ENCODE measurements at regions not wholly inside any gene's neighbourhood (a gene's known extent, or its start where the extent isn't known, plus 50 kb on each side); places are given as distances from the start of the nearest gene placed in this dataset.

DNA sequence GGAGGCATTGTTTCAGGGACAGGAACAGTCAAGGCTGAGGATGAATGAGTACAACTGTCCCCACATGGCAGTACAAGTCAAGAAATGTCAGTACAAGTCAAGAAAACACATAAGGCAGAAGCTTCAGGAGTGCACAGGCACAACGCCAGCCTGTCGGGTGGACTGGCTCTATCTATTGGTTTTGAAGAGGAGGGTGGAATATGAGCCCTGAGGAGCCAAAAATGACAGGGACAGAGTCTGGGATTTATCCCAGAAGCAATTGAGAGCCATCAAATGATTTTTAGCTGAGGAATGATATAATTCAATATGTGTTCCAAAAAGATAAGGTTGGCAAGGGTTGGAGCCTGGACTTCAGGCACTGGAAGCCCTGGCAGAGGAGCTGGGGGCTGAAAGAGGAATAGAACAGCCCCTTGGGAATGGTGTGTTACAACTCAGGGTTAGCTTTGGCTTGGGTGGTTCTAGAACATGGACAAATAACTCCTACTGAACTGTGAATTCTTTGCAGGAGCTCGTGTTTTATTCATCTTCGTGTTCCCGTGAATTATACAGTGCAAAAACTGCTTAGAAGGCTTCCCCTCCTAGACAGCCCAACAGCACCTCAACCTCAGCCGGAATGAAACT lies 425.7 kb upstream of the ARID1B start:
- H3K27ac ChIP-seq (ENCODE audit: low read length): no peak overlapping the region

DNA sequence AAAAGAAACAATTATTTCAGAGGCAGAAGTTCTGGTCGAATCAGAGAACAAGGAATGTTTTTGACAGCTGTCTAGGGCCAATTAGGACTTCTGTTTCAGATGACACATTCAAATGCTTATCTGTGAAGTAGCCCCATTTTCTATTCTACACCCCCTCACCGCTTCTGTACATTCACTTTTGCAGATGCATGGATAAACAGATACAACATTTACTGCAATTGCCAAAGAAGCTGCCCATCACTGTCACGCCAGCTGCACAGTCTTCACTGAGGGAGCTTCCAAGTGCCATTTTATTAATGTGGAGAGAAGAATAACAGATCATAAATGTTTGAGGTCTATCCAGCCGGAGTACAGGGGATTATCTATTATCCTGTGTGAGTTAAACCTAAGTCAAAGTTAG lies 426.8 kb upstream of the ARID1B start:
- no CpG with 5 or more reads among the region's 4 CpGs for WGBS (ENCODE audit: insufficient coverage, insufficient read length)
- no peak overlapping the region for H3K27ac ChIP-seq (ENCODE audit: low read length)
- H3K4me3 ChIP-seq (ENCODE audit: low read length): no peak overlapping the region
- no peaks in the 10 kb centered on the region for H3K4me1 ChIP-seq (ENCODE audit: control insufficient read depth, insufficient read depth, low read length)
- DNase-seq (ENCODE audit: low read depth, low spot score): no peak
- H3K27me3 ChIP-seq (ENCODE audit: control insufficient read depth, insufficient read depth, low read length): no peaks in the 10 kb centered on the region
- H3K36me3 ChIP-seq (ENCODE audit: control insufficient read depth, insufficient read depth, low read length): no peaks in the 10 kb centered on the region
- H3K9me3 ChIP-seq (ENCODE audit: control insufficient read depth, insufficient read depth, low read length): no peaks in the 10 kb centered on the region

More for the DNA sequence above, 425.7 kb upstream of the ARID1B start:
- no CpG with 5 or more reads among the region's 6 CpGs for WGBS (ENCODE audit: insufficient coverage, insufficient read length)
- Histone ChIP-seq H3K4me1 (ENCODE audit: control insufficient read depth, insufficient read depth, low read length) (no peaks in the 10 kb centered on the region), H3K9me3 (ENCODE audit: control insufficient read depth, insufficient read depth, low read length) (peaks cover under 1% of the 10 kb centered on the region; the same call in 1 of the 2 replicates), H3K4me3 (ENCODE audit: low read length) (no peak overlapping the region), H3K36me3 (ENCODE audit: control insufficient read depth, insufficient read depth, low read length) (no peaks in the 10 kb centered on the region), H3K27me3 (ENCODE audit: control insufficient read depth, insufficient read depth, low read length) (no peaks in the 10 kb centered on the region)
- DNase-seq (ENCODE audit: low read depth, low spot score): no peak

DNA sequence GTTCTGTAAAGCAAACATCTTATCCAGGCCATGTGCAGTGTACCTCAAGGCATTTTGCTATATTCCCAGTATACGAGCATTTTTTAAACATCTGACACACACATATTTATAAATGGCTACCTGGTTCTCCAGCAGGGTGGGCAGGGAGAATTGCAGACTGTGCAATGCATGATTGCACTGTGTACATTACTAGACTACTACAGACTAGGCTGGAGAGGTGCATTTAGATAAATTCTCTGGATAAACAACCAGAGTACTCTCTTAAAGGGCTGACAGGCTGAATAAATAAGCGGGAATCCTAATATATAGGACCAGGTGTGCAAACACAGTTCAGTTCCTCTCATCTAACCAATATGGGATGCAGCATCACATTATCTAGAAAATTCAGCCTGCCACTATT lies 428.3 kb upstream of the ARID1B start:
- H3K4me1 ChIP-seq (ENCODE audit: control insufficient read depth, insufficient read depth, low read length): no peaks in the 10 kb centered on the region
- H3K4me3 ChIP-seq (ENCODE audit: low read length): no peak overlapping the region
- no peak overlapping the region for H3K27ac ChIP-seq (ENCODE audit: low read length)
- H3K27me3 ChIP-seq (ENCODE audit: control insufficient read depth, insufficient read depth, low read length): no peaks in the 10 kb centered on the region
- no peaks in the 10 kb centered on the region for H3K36me3 ChIP-seq (ENCODE audit: control insufficient read depth, insufficient read depth, low read length)
- no peak for DNase-seq (ENCODE audit: low read depth, low spot score)
- no peaks in the 10 kb centered on the region for H3K9me3 ChIP-seq (ENCODE audit: control insufficient read depth, insufficient read depth, low read length)
- no CpG with 5 or more reads among the region's 2 CpGs for WGBS (ENCODE audit: insufficient coverage, insufficient read length)

DNA sequence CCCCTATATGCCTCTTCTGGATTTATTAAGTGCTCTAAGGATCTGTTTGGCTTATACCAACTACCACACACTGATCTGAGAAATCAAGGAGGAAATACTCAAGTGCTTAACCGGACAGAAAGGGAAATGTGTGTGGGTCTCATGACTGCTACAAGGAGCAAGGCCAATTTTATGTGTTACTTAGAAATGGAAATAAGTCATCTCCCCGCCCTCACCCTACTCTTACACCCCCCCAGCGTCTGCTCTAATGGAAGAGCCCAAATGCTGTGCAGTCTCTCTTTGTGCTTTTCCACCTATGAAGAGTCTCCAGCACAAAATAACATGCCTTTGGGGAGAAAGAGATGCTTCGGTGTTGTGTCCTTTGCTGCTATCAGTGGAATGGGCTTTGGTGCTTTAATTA lies 428.8 kb upstream of the ARID1B start:
- H3K27ac ChIP-seq (ENCODE audit: low read length): no peak overlapping the region
- H3K27me3 ChIP-seq (ENCODE audit: control insufficient read depth, insufficient read depth, low read length): no peaks in the 10 kb centered on the region
- no peak for DNase-seq (ENCODE audit: low read depth, low spot score)
- no peaks in the 10 kb centered on the region for H3K36me3 ChIP-seq (ENCODE audit: control insufficient read depth, insufficient read depth, low read length)
- no CpG with 5 or more reads among the region's 4 CpGs for WGBS (ENCODE audit: insufficient coverage, insufficient read length)
- H3K4me1 ChIP-seq (ENCODE audit: control insufficient read depth, insufficient read depth, low read length): no peaks in the 10 kb centered on the region
- no peak overlapping the region for H3K4me3 ChIP-seq (ENCODE audit: low read length)
- H3K9me3 ChIP-seq (ENCODE audit: control insufficient read depth, insufficient read depth, low read length): no peaks in the 10 kb centered on the region

DNA sequence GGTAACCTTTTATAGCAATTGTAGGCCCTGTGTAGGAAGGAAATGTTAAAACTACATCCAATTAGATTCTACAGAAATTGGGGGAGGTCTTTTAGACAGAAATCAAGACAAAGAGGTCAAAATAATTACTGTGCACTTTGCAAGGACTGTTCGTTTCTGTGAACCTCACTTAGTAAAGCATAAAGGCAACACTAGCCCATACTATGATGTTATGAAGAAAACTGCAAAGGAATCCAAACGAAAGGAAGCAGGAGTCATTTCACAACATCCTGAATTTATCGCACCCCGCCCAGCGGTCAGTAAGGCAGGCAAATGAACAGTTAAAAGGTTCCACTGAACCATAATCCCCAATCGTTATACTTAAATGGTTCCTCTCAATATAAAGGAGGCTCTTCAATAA lies 429.5 kb upstream of the ARID1B start:
- no peak for DNase-seq (ENCODE audit: low read depth, low spot score)
- no CpG with 5 or more reads among the region's 6 CpGs for WGBS (ENCODE audit: insufficient coverage, insufficient read length)
- no peaks in the 10 kb centered on the region for H3K9me3 ChIP-seq (ENCODE audit: control insufficient read depth, insufficient read depth, low read length)
- H3K4me1 ChIP-seq (ENCODE audit: control insufficient read depth, insufficient read depth, low read length): no peaks in the 10 kb centered on the region
- H3K27ac ChIP-seq (ENCODE audit: low read length): no peak overlapping the region
- no peaks in the 10 kb centered on the region for H3K36me3 ChIP-seq (ENCODE audit: control insufficient read depth, insufficient read depth, low read length)
- no peaks in the 10 kb centered on the region for H3K27me3 ChIP-seq (ENCODE audit: control insufficient read depth, insufficient read depth, low read length)
- H3K4me3 ChIP-seq (ENCODE audit: low read length): no peak overlapping the region

DNA sequence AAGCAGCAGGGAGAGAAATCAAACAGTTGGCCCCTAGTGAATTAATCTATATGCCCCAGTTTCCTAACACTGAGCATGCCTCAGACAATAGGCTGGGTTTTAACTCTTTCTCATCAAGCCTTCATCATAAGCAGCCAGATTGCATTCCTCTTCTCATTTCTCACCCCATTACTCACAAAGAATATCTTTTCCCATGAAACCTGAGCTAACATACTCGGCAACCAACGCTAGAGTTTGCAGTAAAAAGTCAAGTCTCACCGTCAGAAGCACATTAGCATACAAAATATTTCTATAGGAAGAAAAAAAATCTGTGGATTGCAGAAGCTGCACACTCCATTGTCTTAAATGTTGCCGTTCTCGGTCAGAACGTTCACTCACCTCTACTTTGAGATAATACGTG lies 429.9 kb upstream of the ARID1B start:
- Histone ChIP-seq H3K27me3 (ENCODE audit: control insufficient read depth, insufficient read depth, low read length) (no peaks in the 10 kb centered on the region), H3K4me1 (ENCODE audit: control insufficient read depth, insufficient read depth, low read length) (no peaks in the 10 kb centered on the region), H3K9me3 (ENCODE audit: control insufficient read depth, insufficient read depth, low read length) (no peaks in the 10 kb centered on the region), H3K4me3 (ENCODE audit: low read length) (no peak overlapping the region), H3K36me3 (ENCODE audit: control insufficient read depth, insufficient read depth, low read length) (no peaks in the 10 kb centered on the region), H3K27ac (ENCODE audit: low read length) (no peak overlapping the region)
- no peak for DNase-seq (ENCODE audit: low read depth, low spot score)
- WGBS (ENCODE audit: insufficient coverage, insufficient read length): no CpG with 5 or more reads among the region's 7 CpGs

DNA sequence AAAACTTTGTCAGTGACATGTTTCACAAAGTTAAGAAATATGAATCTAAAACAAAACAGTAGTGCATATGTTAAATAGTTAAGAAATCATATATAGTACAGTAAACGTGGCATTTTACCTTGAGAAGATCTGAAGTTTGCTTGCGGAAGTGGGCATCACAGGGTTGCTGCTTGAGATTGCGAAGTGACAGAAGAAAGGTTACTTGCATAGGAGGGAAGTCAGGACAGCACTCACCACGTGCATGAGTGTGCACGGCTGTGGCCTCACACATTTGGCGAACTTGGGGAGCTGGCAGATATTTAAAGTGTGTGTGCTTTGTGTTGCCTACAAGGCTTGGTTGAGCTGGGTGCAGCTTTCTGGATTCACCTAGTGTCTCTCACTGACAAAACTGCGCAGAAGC lies 431.5 kb upstream of the ARID1B start:
- H3K9me3 ChIP-seq (ENCODE audit: control insufficient read depth, insufficient read depth, low read length): no peaks in the 10 kb centered on the region
- H3K36me3 ChIP-seq (ENCODE audit: control insufficient read depth, insufficient read depth, low read length): no peaks in the 10 kb centered on the region
- no CpG with 5 or more reads among the region's 7 CpGs for WGBS (ENCODE audit: insufficient coverage, insufficient read length)
- H3K27me3 ChIP-seq (ENCODE audit: control insufficient read depth, insufficient read depth, low read length): no peaks in the 10 kb centered on the region
- no peak overlapping the region for H3K4me3 ChIP-seq (ENCODE audit: low read length)
- H3K4me1 ChIP-seq (ENCODE audit: control insufficient read depth, insufficient read depth, low read length): no peaks in the 10 kb centered on the region
- DNase-seq (ENCODE audit: low read depth, low spot score): no peak
- H3K27ac ChIP-seq (ENCODE audit: low read length): no peak overlapping the region

DNA sequence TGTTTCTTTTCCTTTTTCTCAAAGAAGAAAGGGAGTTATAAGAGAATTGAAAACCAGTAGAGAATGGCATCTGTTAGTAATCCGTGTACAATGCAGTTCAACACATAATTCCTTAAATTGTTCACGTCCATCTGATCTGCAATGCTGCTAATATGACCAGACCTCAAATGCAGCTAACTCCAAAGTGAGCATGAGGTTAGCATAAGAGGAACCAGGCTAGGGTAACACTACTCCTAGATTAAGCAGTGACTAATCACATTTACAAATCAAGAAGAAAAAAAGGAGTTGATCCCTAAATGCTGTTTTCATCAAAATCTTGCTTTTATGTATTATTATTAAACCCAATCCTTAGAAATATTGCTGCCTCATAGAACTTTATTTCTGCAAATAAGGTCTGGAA lies 432.7 kb upstream of the ARID1B start:
- Histone ChIP-seq H3K36me3 (ENCODE audit: control insufficient read depth, insufficient read depth, low read length) (no peaks in the 10 kb centered on the region), H3K4me1 (ENCODE audit: control insufficient read depth, insufficient read depth, low read length) (no peaks in the 10 kb centered on the region), H3K27ac (ENCODE audit: low read length) (no peak overlapping the region), H3K4me3 (ENCODE audit: low read length) (no peak overlapping the region), H3K9me3 (ENCODE audit: control insufficient read depth, insufficient read depth, low read length) (no peaks in the 10 kb centered on the region), H3K27me3 (ENCODE audit: control insufficient read depth, insufficient read depth, low read length) (no peaks in the 10 kb centered on the region)
- no CpG with 5 or more reads among the region's 2 CpGs for WGBS (ENCODE audit: insufficient coverage, insufficient read length)
- no peak for DNase-seq (ENCODE audit: low read depth, low spot score)

DNA sequence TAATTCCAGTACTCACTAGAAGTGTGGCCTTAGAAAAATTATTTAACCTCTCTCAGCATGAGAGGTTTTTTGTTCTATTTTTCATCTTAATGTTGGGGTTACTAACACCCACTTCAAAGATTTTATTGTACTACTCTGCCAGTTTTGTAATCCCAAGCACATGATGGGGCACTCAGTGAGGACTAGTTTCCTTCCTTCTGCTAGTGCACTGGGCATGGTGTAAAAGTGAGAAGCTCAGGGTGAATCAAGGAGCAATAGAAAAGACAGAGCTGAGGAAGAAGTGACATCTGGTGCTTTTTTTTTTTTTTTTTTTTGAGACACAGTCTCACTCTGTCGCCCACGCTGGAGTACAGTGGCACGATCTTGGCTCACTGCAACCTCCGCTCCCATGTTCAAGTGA lies 439.4 kb upstream of the ARID1B start:
- H3K27me3 ChIP-seq (ENCODE audit: control insufficient read depth, insufficient read depth, low read length): no peaks in the 10 kb centered on the region
- H3K9me3 ChIP-seq (ENCODE audit: control insufficient read depth, insufficient read depth, low read length): no peaks in the 10 kb centered on the region
- no peak overlapping the region for H3K27ac ChIP-seq (ENCODE audit: low read length)
- no peak for DNase-seq (ENCODE audit: low read depth, low spot score)
- no CpG with 5 or more reads among the region's 4 CpGs for WGBS (ENCODE audit: insufficient coverage, insufficient read length)
- no peak overlapping the region for H3K4me3 ChIP-seq (ENCODE audit: low read length)
- H3K36me3 ChIP-seq (ENCODE audit: control insufficient read depth, insufficient read depth, low read length): no peaks in the 10 kb centered on the region
- H3K4me1 ChIP-seq (ENCODE audit: control insufficient read depth, insufficient read depth, low read length): no peaks in the 10 kb centered on the region

DNA sequence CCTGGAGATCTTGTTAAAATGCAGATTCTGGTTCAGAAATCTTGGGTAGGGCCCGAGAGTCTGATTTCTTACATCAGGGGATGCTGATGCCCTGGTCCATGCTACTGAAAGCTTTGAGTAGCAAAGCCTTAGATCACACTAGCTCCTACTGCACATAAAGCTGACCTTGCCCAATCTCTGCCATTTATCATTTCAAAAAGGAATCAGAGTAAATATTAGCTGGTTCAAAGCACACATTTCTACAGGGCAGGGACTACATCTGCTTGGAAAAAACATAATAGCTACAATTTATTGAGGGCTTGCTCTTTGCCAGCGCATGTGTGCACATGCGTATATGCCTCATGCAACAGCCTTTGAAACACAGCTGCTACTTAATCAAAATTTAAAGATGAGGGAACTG lies 440.4 kb upstream of the ARID1B start:
- no peaks in the 10 kb centered on the region for H3K4me1 ChIP-seq (ENCODE audit: control insufficient read depth, insufficient read depth, low read length)
- no peak overlapping the region for H3K27ac ChIP-seq (ENCODE audit: low read length)
- no peaks in the 10 kb centered on the region; the same call in none of the 2 replicates for H3K9me3 ChIP-seq (ENCODE audit: control insufficient read depth, insufficient read depth, low read length)
- no CpG with 5 or more reads among the region's 3 CpGs for WGBS (ENCODE audit: insufficient coverage, insufficient read length)
- DNase-seq (ENCODE audit: low read depth, low spot score): no peak
- no peaks in the 10 kb centered on the region for H3K36me3 ChIP-seq (ENCODE audit: control insufficient read depth, insufficient read depth, low read length)
- H3K4me3 ChIP-seq (ENCODE audit: low read length): no peak overlapping the region
- no peaks in the 10 kb centered on the region for H3K27me3 ChIP-seq (ENCODE audit: control insufficient read depth, insufficient read depth, low read length)

DNA sequence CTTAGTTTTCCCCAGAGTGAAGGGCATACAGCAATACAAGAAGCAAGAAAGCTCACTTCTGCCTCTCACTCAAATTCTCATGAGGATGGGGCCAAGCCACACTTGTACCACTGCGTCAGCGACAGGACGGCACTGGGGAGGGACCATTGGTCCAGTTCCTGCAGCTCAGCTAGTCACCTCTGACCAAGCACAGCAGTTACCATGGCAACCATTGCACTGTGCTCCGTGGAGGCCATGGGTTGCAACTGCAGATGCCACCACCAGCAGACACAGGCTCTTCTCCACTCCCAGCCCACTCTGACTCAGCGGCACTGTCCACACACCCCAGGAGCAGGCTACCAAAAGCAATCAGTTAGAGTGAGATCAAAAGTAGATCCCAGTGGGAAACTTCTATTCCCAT lies 441.1 kb upstream of the ARID1B start:
- Histone ChIP-seq H3K4me1 (ENCODE audit: control insufficient read depth, insufficient read depth, low read length) (no peaks in the 10 kb centered on the region), H3K27me3 (ENCODE audit: control insufficient read depth, insufficient read depth, low read length) (no peaks in the 10 kb centered on the region), H3K4me3 (ENCODE audit: low read length) (no peak overlapping the region), H3K27ac (ENCODE audit: low read length) (no peak overlapping the region), H3K36me3 (ENCODE audit: control insufficient read depth, insufficient read depth, low read length) (no peaks in the 10 kb centered on the region), H3K9me3 (ENCODE audit: control insufficient read depth, insufficient read depth, low read length) (no peaks in the 10 kb centered on the region; the same call in none of the 2 replicates)
- no peak for DNase-seq (ENCODE audit: low read depth, low spot score)
- WGBS (ENCODE audit: insufficient coverage, insufficient read length): no CpG with 5 or more reads among the region's 5 CpGs
